GF-D8 (cell line): ENCODE measurements at regions not wholly inside any gene's neighbourhood (a gene's known extent, or its start where the extent isn't known, plus 50 kb on each side); places are given as distances from the start of the nearest gene placed in this dataset.
"Not testable (repeated sequence)": the region's sequence is repeated elsewhere in the genome, so short reads cannot be mapped to it uniquely, and the experiment has no call there.

Experiments used
- DNase-seq: peaks from one replicate; lab custom pipeline; 2025; lab: John Stamatoyannopoulos, UW

GRCh38 chr11:98040061-98040808, 980.5 kb upstream of the CNTN5 start:
- DNase-seq, result no peak

GRCh38 chr11:98047647-98048046, 973.1 kb upstream of the CNTN5 start:
- DNase-seq, result no peak

- no peak for DNase-seq
Observed at GRCh38 chr11:98053851-98054250, 966.9 kb upstream of the CNTN5 start.

GRCh38 chr11:98056945-98057344, 963.8 kb upstream of the CNTN5 start:
- no peak for DNase-seq

GRCh38 chr11:98059488-98059887, 961.3 kb upstream of the CNTN5 start:
- no peak for DNase-seq

- no peak for DNase-seq
Observed at GRCh38 chr11:98060759-98061158, 960.0 kb upstream of the CNTN5 start.

- DNase-seq, result no peak
Observed at GRCh38 chr11:98061858-98062257, 958.9 kb upstream of the CNTN5 start.

- no peak for DNase-seq
Observed at GRCh38 chr11:98062714-98063113, 958.0 kb upstream of the CNTN5 start.

GRCh38 chr11:98068251-98068650, 952.5 kb upstream of the CNTN5 start:
- DNase-seq, result no peak

- DNase-seq, result not testable (repeated sequence)
Observed at GRCh38 chr11:98069147-98069546, 951.6 kb upstream of the CNTN5 start.

- no peak for DNase-seq
Observed at GRCh38 chr11:98069861-98070260, 950.9 kb upstream of the CNTN5 start.

GRCh38 chr11:98090861-98091505, 929.8 kb upstream of the CNTN5 start:
- no peak for DNase-seq

- DNase-seq, result no peak
Observed at GRCh38 chr11:98099371-98099770, 921.4 kb upstream of the CNTN5 start.

- DNase-seq, result no peak
Observed at GRCh38 chr11:98100689-98101088, 920.1 kb upstream of the CNTN5 start.

GRCh38 chr11:98101329-98101728, 919.4 kb upstream of the CNTN5 start:
- DNase-seq, result no peak

GRCh38 chr11:98104249-98104648, 916.5 kb upstream of the CNTN5 start:
- DNase-seq, result no peak

GRCh38 chr11:98107736-98108135, 913.0 kb upstream of the CNTN5 start:
- no peak for DNase-seq

GRCh38 chr11:98110030-98110429, 910.7 kb upstream of the CNTN5 start:
- no peak for DNase-seq

GRCh38 chr11:98115873-98116272, 904.9 kb upstream of the CNTN5 start:
- no peak for DNase-seq

- no peak for DNase-seq
Observed at GRCh38 chr11:98130117-98130625, 890.6 kb upstream of the CNTN5 start.

GRCh38 chr11:98136357-98136756, 884.4 kb upstream of the CNTN5 start:
- DNase-seq, result no peak

GRCh38 chr11:98137437-98137836, 883.3 kb upstream of the CNTN5 start:
- DNase-seq, result no peak

- no peak for DNase-seq
Observed at GRCh38 chr11:98143661-98144060, 877.1 kb upstream of the CNTN5 start.

- no peak for DNase-seq
Observed at GRCh38 chr11:98153752-98154151, 867.0 kb upstream of the CNTN5 start.
